Mesendoderm (in vitro differentiated cells): ENCODE measurements at regions not wholly inside any gene's neighbourhood (a gene's known extent, or its start where the extent isn't known, plus 50 kb on each side); places are given as distances from the start of the nearest gene placed in this dataset.

Source experiments
- DNase-seq: peaks from one replicate; pipeline ENCODE4 v3.0.0; 2013
- H2AK5ac ChIP-seq: 2 replicates; pipeline ENCODE4 v1.6.1; 2013; ENCODE audit warnings: low read length, inconsistent platforms
- H2BK120ac ChIP-seq: 2 replicates; pipeline ENCODE4 v1.6.1; 2013; ENCODE audit warnings: low read depth, mild to moderate bottlenecking, low read length, moderate library complexity, mixed read lengths
- H2BK15ac ChIP-seq: replicated peaks from 2 replicates; pipeline ENCODE4 v1.6.1; 2013; ENCODE audit warnings: low read depth, mild to moderate bottlenecking, moderate library complexity
- H2BK5ac ChIP-seq: 2 replicates; pipeline ENCODE4 v1.6.1; 2013; ENCODE audit warnings: low read length, inconsistent platforms
- H3K18ac ChIP-seq: 2 replicates; pipeline ENCODE4 v1.6.1; 2013; ENCODE audit warnings: mild to moderate bottlenecking, low read length, mixed read lengths
- H3K23ac ChIP-seq: one replicate; pipeline ENCODE4 v1.6.1; 2013; ENCODE audit warnings: low read length
- H3K27ac ChIP-seq: 2 replicates; pipeline ENCODE4 v1.5.1; 2013; ENCODE audit warnings: low read depth, mild to moderate bottlenecking, inconsistent platforms, low read length, moderate library complexity
- H3K27me3 ChIP-seq: 2 replicates; pipeline ENCODE4 v1.6.1; 2013; ENCODE audit warnings: low read length, control low read depth, mild to moderate bottlenecking, inconsistent platforms; ENCODE audit not compliant: insufficient read depth, poor library complexity
- H3K36me3 ChIP-seq: 2 replicates; pipeline ENCODE4 v1.6.1; 2013; ENCODE audit warnings: low read length, inconsistent platforms; ENCODE audit not compliant: control insufficient read depth, insufficient read depth
- H3K4ac ChIP-seq: one replicate; pipeline ENCODE4 v1.6.1; 2013; ENCODE audit warnings: low read depth, mild to moderate bottlenecking, low read length, moderate library complexity
- H3K4me1 ChIP-seq: 2 replicates; pipeline ENCODE4 v1.6.1; 2013; ENCODE audit warnings: low read depth, low read length, inconsistent platforms; ENCODE audit not compliant: control insufficient read depth
- H3K4me2 ChIP-seq: 2 replicates; pipeline ENCODE4 v1.6.1; 2013; ENCODE audit warnings: low read length
- H3K4me3 ChIP-seq: 2 replicates; pipeline ENCODE4 v1.5.1; 2013; ENCODE audit warnings: mild to moderate bottlenecking, low read length
- H3K56ac ChIP-seq: one replicate; pipeline ENCODE4 v1.6.1; 2013; ENCODE audit warnings: low read length
- H3K79me1 ChIP-seq: 2 replicates; pipeline ENCODE4 v1.6.1; 2013; ENCODE audit warnings: low read length, inconsistent platforms
- H3K79me2 ChIP-seq: 2 replicates; pipeline ENCODE4 v1.6.1; 2013; ENCODE audit warnings: mild to moderate bottlenecking, low read length; ENCODE audit not compliant: control insufficient read depth, insufficient read depth
- H3K9ac ChIP-seq: 2 replicates; pipeline ENCODE4 v1.6.1; 2013; ENCODE audit warnings: low read length, inconsistent platforms
- H4K5ac ChIP-seq: one replicate; pipeline ENCODE4 v1.6.1; 2013; ENCODE audit warnings: low read length
- H4K8ac ChIP-seq: one replicate; pipeline ENCODE4 v1.6.1; 2013; ENCODE audit warnings: low read depth, mild to moderate bottlenecking, control low read depth, low read length, moderate library complexity
- WGBS: extraction: QIAGEN DNeasy Blood & Tissue Kit; methylation state at CpG from one replicate; pipeline ENCODE4 v1.1.7; 2013; ENCODE audit warnings: low lambda C conversion rate, missing lambda C conversion rate; ENCODE audit not compliant: insufficient coverage; ENCODE audit errors: extremely low coverage; 5-methylcytosine and 5-hydroxymethylcytosine counted together

GRCh38 chr7:81317741-81318140 is 398.9 kb upstream of the SEMA3C start:
- H3K4ac ChIP-seq, result no peak overlapping the region
- H3K23ac ChIP-seq, result no peak overlapping the region
- no peak overlapping the region for H2BK15ac ChIP-seq
- no peak overlapping the region for H2AK5ac ChIP-seq
- no peaks in the 10 kb centered on the region for H3K79me2 ChIP-seq
- no peaks in the 10 kb centered on the region for H3K27me3 ChIP-seq
- H3K4me3 ChIP-seq, result no peak overlapping the region
- H2BK5ac ChIP-seq, result no peak overlapping the region
- no peak for DNase-seq
- H3K18ac ChIP-seq, result no peak overlapping the region
- no peak overlapping the region for H3K9ac ChIP-seq
- WGBS, result no CpG with 5 or more reads among the region's 3 CpGs
- no peak overlapping the region for H3K56ac ChIP-seq
- H3K79me1 ChIP-seq, result no peaks in the 10 kb centered on the region
- no peaks in the 10 kb centered on the region for H3K36me3 ChIP-seq
- no peak overlapping the region for H4K8ac ChIP-seq
- H4K5ac ChIP-seq, result no peak overlapping the region
- H3K4me2 ChIP-seq, result no peak overlapping the region
- H3K4me1 ChIP-seq, result peaks cover 6% of the 10 kb centered on the region
- H3K27ac ChIP-seq, result no peak overlapping the region
- H2BK120ac ChIP-seq, result no peak overlapping the region

GRCh38 chr7:81308643-81309322 is 389.9 kb upstream of the SEMA3C start:
- WGBS, result no CpG with 5 or more reads among the region's 2 CpGs
- no peaks in the 10 kb centered on the region for H3K4me1 ChIP-seq
- H3K23ac ChIP-seq, result no peak overlapping the region
- no peak overlapping the region for H3K4me3 ChIP-seq
- peak; percentile 12 for DNase-seq
- H3K36me3 ChIP-seq, result no peaks in the 10 kb centered on the region
- no peak overlapping the region for H2BK5ac ChIP-seq
- H3K4ac ChIP-seq, result no peak overlapping the region
- no peaks in the 10 kb centered on the region for H3K79me2 ChIP-seq
- H3K79me1 ChIP-seq, result no peaks in the 10 kb centered on the region
- no peaks in the 10 kb centered on the region for H3K27me3 ChIP-seq
- no peak overlapping the region for H2BK120ac ChIP-seq
- H2BK15ac ChIP-seq, result no peak overlapping the region
- H3K4me2 ChIP-seq, result no peak overlapping the region
- no peak overlapping the region for H3K18ac ChIP-seq
- no peak overlapping the region for H3K27ac ChIP-seq
- H3K9ac ChIP-seq, result no peak overlapping the region
- no peak overlapping the region for H2AK5ac ChIP-seq
- H4K5ac ChIP-seq, result no peak overlapping the region
- no peak overlapping the region for H4K8ac ChIP-seq
- no peak overlapping the region for H3K56ac ChIP-seq

GRCh38 chr7:81301815-81302214 is 383.0 kb upstream of the SEMA3C start:
- no peak overlapping the region for H2BK15ac ChIP-seq
- H3K27ac ChIP-seq, result no peak overlapping the region
- no peaks in the 10 kb centered on the region for H3K36me3 ChIP-seq
- no peaks in the 10 kb centered on the region for H3K4me1 ChIP-seq
- DNase-seq, result no peak
- no peak overlapping the region for H3K4me2 ChIP-seq
- H2BK120ac ChIP-seq, result no peak overlapping the region
- no peak overlapping the region for H2BK5ac ChIP-seq
- no peak overlapping the region for H4K5ac ChIP-seq
- H3K4me3 ChIP-seq, result no peak overlapping the region
- no peak overlapping the region for H3K23ac ChIP-seq
- no peak overlapping the region for H4K8ac ChIP-seq
- no peak overlapping the region for H3K9ac ChIP-seq
- H3K4ac ChIP-seq, result no peak overlapping the region
- H2AK5ac ChIP-seq, result no peak overlapping the region
- H3K79me1 ChIP-seq, result no peaks in the 10 kb centered on the region
- H3K27me3 ChIP-seq, result no peaks in the 10 kb centered on the region
- no peak overlapping the region for H3K18ac ChIP-seq
- no CpG with 5 or more reads among the region's 2 CpGs for WGBS
- no peak overlapping the region for H3K56ac ChIP-seq
- no peaks in the 10 kb centered on the region for H3K79me2 ChIP-seq

GRCh38 chr7:81300753-81301152 is 381.9 kb upstream of the SEMA3C start:
- Histone ChIP-seq H3K4me2 (no peak overlapping the region), H3K9ac (no peak overlapping the region), H4K8ac (no peak overlapping the region), H2BK15ac (no peak overlapping the region), H2AK5ac (no peak overlapping the region), H3K27ac (no peak overlapping the region), H3K4me1 (no peaks in the 10 kb centered on the region), H3K23ac (no peak overlapping the region), H3K79me2 (no peaks in the 10 kb centered on the region), H3K4me3 (no peak overlapping the region), H2BK120ac (no peak overlapping the region), H3K18ac (no peak overlapping the region), H4K5ac (no peak overlapping the region), H3K27me3 (no peaks in the 10 kb centered on the region), H3K79me1 (no peaks in the 10 kb centered on the region), H3K36me3 (no peaks in the 10 kb centered on the region), H3K4ac (no peak overlapping the region), H2BK5ac (no peak overlapping the region), H3K56ac (no peak overlapping the region)
- WGBS, result no CpG with 5 or more reads among the region's 3 CpGs
- no peak for DNase-seq

GRCh38 chr7:81299711-81300110 is 380.9 kb upstream of the SEMA3C start:
- Histone ChIP-seq H3K79me2 (no peaks in the 10 kb centered on the region), H3K4me1 (no peaks in the 10 kb centered on the region), H3K36me3 (no peaks in the 10 kb centered on the region), H3K56ac (no peak overlapping the region), H3K4ac (no peak overlapping the region), H2BK5ac (no peak overlapping the region), H4K5ac (no peak overlapping the region), H4K8ac (no peak overlapping the region), H3K9ac (no peak overlapping the region), H3K27ac (no peak overlapping the region), H3K4me3 (no peak overlapping the region), H2BK15ac (no peak overlapping the region), H2AK5ac (no peak overlapping the region), H3K23ac (no peak overlapping the region), H2BK120ac (no peak overlapping the region), H3K18ac (no peak overlapping the region), H3K79me1 (no peaks in the 10 kb centered on the region), H3K4me2 (no peak overlapping the region), H3K27me3 (no peaks in the 10 kb centered on the region)
- WGBS, result no CpG with 5 or more reads among the region's 3 CpGs
- DNase-seq, result no peak
